GM21825 (cell line): ENCODE measurements at regions not wholly inside any gene's neighbourhood (a gene's known extent, or its start where the extent isn't known, plus 50 kb on each side); places are given as distances from the start of the nearest gene placed in this dataset.
"Not testable (repeated sequence)": the region's sequence is repeated elsewhere in the genome, so short reads cannot be mapped to it uniquely, and the experiment has no call there.

Experiments used
- ATAC-seq: cut with Tn5 transposase; IDR thresholded peaks from one replicate; pipeline ENCODE4 v1.9.1; 2021; ENCODE audit warnings: mild to moderate bottlenecking, moderate library complexity; ENCODE audit not compliant: unreplicated experiment

GRCh38 chr4:82200046-82200445 lies 173.7 kb downstream of the HNRNPD start:
- ATAC-seq: no peak

- ATAC-seq: no peak
Measured at GRCh38 chr4:82194329-82194728, 179.5 kb downstream of the HNRNPD start.

- ATAC-seq: no peak
Measured at GRCh38 chr4:82192017-82192673, 181.6 kb downstream of the HNRNPD start.

GRCh38 chr4:82181789-82182188 lies 192.0 kb downstream of the HNRNPD start:
- ATAC-seq: no peak

- no peak for ATAC-seq
Measured at GRCh38 chr4:82172186-82172585, 201.6 kb downstream of the HNRNPD start.

GRCh38 chr4:82171531-82172155 lies 202.1 kb downstream of the HNRNPD start:
- ATAC-seq: no peak

GRCh38 chr4:82149750-82150149 lies 224.0 kb downstream of the HNRNPD start:
- ATAC-seq: no peak

- ATAC-seq: no peak
Measured at GRCh38 chr4:82145850-82146249, 227.9 kb downstream of the HNRNPD start.

- no peak for ATAC-seq
Measured at GRCh38 chr4:82140422-82140821, 233.4 kb downstream of the HNRNPD start.

GRCh38 chr4:82139287-82139686 lies 234.5 kb downstream of the HNRNPD start:
- no peak for ATAC-seq

GRCh38 chr4:82138374-82138773 lies 235.4 kb downstream of the HNRNPD start:
- no peak for ATAC-seq

GRCh38 chr4:82136161-82136801 lies 237.5 kb downstream of the HNRNPD start:
- no peak for ATAC-seq

GRCh38 chr4:82128355-82128754 lies 245.4 kb downstream of the HNRNPD start:
- ATAC-seq: no peak

- no peak for ATAC-seq
Measured at GRCh38 chr4:82126512-82127040, 247.2 kb downstream of the HNRNPD start.

GRCh38 chr4:82125787-82126297 lies 247.9 kb downstream of the HNRNPD start:
- ATAC-seq: no peak

- no peak for ATAC-seq
Measured at GRCh38 chr4:82124932-82125786, 248.6 kb downstream of the HNRNPD start.

GRCh38 chr4:82124365-82124764 lies 249.4 kb downstream of the HNRNPD start:
- no peak for ATAC-seq

- ATAC-seq: no peak
Measured at GRCh38 chr4:82123934-82124333, 249.9 kb downstream of the HNRNPD start.

- ATAC-seq: not testable (repeated sequence)
Measured at GRCh38 chr4:82115183-82115582, 258.6 kb downstream of the HNRNPD start.

- no peak for ATAC-seq
Measured at GRCh38 chr4:82108506-82108905, 265.3 kb downstream of the HNRNPD start.

GRCh38 chr4:82104578-82104977 lies 269.2 kb downstream of the HNRNPD start:
- no peak for ATAC-seq
